Natural killer cell (primary cell): ENCODE measurements at regions not wholly inside any gene's neighbourhood (a gene's known extent, or its start where the extent isn't known, plus 50 kb on each side); places are given as distances from the start of the nearest gene placed in this dataset.

Source experiments
- ATAC-seq, 3 donors: fragments of 150-1000 bp in 2 of 3; fragments of 200-7000 bp in 1 of 3; cut with Tn5 transposase; 1 replicate in 1 of 3; 2 replicates in 2 of 3; pipeline ENCODE4 v1.10.0; 2021; ENCODE audit warnings: mild to moderate bottlenecking in 2 of 3, moderate library complexity in 2 of 3
- DNase-seq, 2 donors: peaks; one replicate each; pipeline versions ENCODE4 v3.0.0 to v3.0.0-alpha.2; 2013 to 2021; ENCODE audit warnings: mixed read lengths in 1 of 2
- H3K27ac ChIP-seq: one replicate; pipeline ENCODE4 v1.5.1; 2013; ENCODE audit warnings: mild to moderate bottlenecking, low read length
- H3K27me3 ChIP-seq: one replicate; pipeline ENCODE4 v1.6.1; 2013; ENCODE audit warnings: low read length; ENCODE audit not compliant: control insufficient read depth, insufficient read depth
- H3K36me3 ChIP-seq: one replicate; pipeline ENCODE4 v1.6.1; 2013; ENCODE audit warnings: low read length; ENCODE audit not compliant: control insufficient read depth, insufficient read depth
- H3K4me1 ChIP-seq: one replicate; pipeline ENCODE4 v1.6.1; 2013; ENCODE audit warnings: low read length; ENCODE audit not compliant: control insufficient read depth, insufficient read depth
- H3K4me3 ChIP-seq: one replicate; pipeline ENCODE4 v1.5.1; 2013; ENCODE audit warnings: low read length
- H3K9me3 ChIP-seq: one replicate; pipeline ENCODE4 v1.6.1; 2013; ENCODE audit warnings: low read length; ENCODE audit not compliant: control insufficient read depth, insufficient read depth
- H3K27ac Mint-ChIP-seq, 2 donors: one replicate each; pipeline ENCODE4 v1.8.0; 2022; ENCODE audit warnings: mild to moderate bottlenecking in 2 of 2, mixed read lengths in 2 of 2, moderate library complexity in 1 of 2
- H3K27me3 Mint-ChIP-seq, 2 donors: one replicate each; pipeline ENCODE4 v1.8.0; 2022; ENCODE audit warnings: low read depth in 2 of 2, mixed read lengths in 2 of 2
- H3K36me3 Mint-ChIP-seq: one replicate; pipeline ENCODE4 v1.8.0; 2022; ENCODE audit warnings: mixed read lengths
- H3K4me1 Mint-ChIP-seq, 2 donors: one replicate each; pipeline ENCODE4 v1.8.0; 2022; ENCODE audit warnings: mixed read lengths in 2 of 2
- H3K4me3 Mint-ChIP-seq: one replicate; pipeline ENCODE4 v1.8.0; 2022; ENCODE audit warnings: mild to moderate bottlenecking, moderate library complexity, mixed read lengths
- H3K9me3 Mint-ChIP-seq, 2 donors: one replicate each; pipeline ENCODE4 v1.8.0; 2022; ENCODE audit warnings: mixed read lengths in 2 of 2
- WGBS: methylation state at CpG from one replicate; pipeline ENCODE4 v1.1.7; 2013; ENCODE audit warnings: missing lambda C conversion rate; ENCODE audit not compliant: insufficient coverage; 5-methylcytosine and 5-hydroxymethylcytosine counted together
- intact Hi-C: fragments of 100-400 bp; cut with micrococcal nuclease; formaldehyde crosslinking; loops from one replicate; pipeline ENCODE4 v1.14.2; 2022
- TF ChIP-seq, protein P1 (sequence below): fragments of 200-600 bp; IDR thresholded peaks from one replicate; pipeline ENCODE4 v1.8.0; 2022; ENCODE audit warnings: antibody characterized with exemption

DNA sequence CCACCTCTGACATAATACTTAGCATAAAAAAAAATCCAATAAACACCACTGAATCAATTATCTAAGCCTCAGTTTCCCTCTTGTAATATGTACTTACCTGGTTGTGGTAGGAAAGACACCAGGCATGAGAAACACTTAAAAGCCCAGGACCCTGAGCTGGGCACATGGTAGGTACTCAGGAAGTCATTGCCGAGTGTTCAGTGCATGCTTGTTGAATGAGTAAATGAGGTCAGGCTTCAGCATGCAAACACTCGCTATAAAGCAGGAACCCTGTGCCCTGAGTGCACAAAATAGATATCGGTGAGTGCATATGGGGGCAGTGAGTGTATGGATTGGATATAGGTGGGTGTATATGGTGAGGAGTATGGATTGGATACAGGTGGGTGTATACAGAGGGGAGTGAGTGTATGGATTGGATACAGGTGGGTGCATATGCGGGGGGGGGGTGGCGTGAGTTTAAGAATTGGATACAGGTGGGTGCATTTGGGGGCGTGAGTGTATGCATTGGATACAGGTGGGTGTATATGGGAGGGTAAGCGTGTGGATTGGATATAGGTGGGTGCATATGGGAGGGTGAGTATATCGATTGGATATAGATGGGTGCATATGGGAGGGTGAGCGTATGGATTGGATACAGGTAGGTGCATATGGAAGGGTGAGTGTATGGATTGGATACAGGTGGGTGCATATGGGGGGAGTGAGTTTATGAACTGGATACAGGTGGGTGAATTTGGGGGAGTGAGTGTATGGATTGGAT lies 194.3 kb upstream of the MSX2 start:
- Mint-ChIP-seq H3K27me3 (peaks cover 0 to 3% of the 10 kb centered on the region in 2 donors), H3K9me3 (no peaks in the 10 kb centered on the region), H3K27ac (no peak overlapping the region), H3K36me3 (no peaks in the 10 kb centered on the region), H3K4me3 (no peak overlapping the region), H3K4me1 (no peaks in the 10 kb centered on the region)
- no peaks in the 10 kb centered on the region for H3K4me1 ChIP-seq
- no peak overlapping the region for H3K27ac ChIP-seq
- TF ChIP-seq, protein P1, sequence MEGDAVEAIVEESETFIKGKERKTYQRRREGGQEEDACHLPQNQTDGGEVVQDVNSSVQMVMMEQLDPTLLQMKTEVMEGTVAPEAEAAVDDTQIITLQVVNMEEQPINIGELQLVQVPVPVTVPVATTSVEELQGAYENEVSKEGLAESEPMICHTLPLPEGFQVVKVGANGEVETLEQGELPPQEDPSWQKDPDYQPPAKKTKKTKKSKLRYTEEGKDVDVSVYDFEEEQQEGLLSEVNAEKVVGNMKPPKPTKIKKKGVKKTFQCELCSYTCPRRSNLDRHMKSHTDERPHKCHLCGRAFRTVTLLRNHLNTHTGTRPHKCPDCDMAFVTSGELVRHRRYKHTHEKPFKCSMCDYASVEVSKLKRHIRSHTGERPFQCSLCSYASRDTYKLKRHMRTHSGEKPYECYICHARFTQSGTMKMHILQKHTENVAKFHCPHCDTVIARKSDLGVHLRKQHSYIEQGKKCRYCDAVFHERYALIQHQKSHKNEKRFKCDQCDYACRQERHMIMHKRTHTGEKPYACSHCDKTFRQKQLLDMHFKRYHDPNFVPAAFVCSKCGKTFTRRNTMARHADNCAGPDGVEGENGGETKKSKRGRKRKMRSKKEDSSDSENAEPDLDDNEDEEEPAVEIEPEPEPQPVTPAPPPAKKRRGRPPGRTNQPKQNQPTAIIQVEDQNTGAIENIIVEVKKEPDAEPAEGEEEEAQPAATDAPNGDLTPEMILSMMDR, result no peak
- no peaks in the 10 kb centered on the region for H3K36me3 ChIP-seq
- DNase-seq (no peak), ATAC-seq (no peak)
- H3K9me3 ChIP-seq, result no peaks in the 10 kb centered on the region
- WGBS, result 93% methylated on average over 9 of the region's 9 CpGs
- H3K27me3 ChIP-seq, result no peaks in the 10 kb centered on the region
- H3K4me3 ChIP-seq, result no peak overlapping the region
- intact Hi-C loops, result no loop called here

DNA sequence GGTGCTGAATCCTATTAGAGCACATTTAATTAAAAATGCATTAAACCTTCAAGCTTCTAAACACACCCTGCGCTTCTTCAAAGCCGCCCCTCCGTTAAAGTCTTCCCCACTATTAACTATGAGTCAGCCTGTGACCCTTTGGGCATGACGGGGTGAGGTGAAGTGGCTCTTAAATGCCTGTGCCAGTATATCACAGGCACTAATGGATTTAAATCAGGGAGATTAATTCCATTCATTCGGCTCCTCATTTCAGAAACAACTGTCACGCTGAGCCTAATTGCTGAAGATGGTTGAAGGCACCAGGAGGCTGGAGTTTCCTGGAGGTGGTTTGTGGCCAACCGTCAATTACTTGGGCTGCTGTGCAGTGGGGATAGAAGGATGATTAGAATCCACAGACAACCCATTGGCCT lies 192.6 kb upstream of the MSX2 start:
- TF ChIP-seq, protein P1, result no peak
- Histone ChIP-seq H3K27ac (no peak overlapping the region), H3K4me1 (no peaks in the 10 kb centered on the region), H3K9me3 (no peaks in the 10 kb centered on the region), H3K4me3 (no peak overlapping the region), H3K27me3 (no peaks in the 10 kb centered on the region), H3K36me3 (no peaks in the 10 kb centered on the region)
- Mint-ChIP-seq H3K36me3 (no peaks in the 10 kb centered on the region), H3K4me3 (no peak overlapping the region), H3K9me3 (no peaks in the 10 kb centered on the region), H3K27ac (no peak overlapping the region), H3K4me1 (no peaks in the 10 kb centered on the region), H3K27me3 (peaks cover 0 to 3% of the 10 kb centered on the region in 2 donors)
- ATAC-seq (no peak), DNase-seq (no peak)
- intact Hi-C loops, result no loop called here
- 58% methylated on average over 6 of the region's 7 CpGs for WGBS

DNA sequence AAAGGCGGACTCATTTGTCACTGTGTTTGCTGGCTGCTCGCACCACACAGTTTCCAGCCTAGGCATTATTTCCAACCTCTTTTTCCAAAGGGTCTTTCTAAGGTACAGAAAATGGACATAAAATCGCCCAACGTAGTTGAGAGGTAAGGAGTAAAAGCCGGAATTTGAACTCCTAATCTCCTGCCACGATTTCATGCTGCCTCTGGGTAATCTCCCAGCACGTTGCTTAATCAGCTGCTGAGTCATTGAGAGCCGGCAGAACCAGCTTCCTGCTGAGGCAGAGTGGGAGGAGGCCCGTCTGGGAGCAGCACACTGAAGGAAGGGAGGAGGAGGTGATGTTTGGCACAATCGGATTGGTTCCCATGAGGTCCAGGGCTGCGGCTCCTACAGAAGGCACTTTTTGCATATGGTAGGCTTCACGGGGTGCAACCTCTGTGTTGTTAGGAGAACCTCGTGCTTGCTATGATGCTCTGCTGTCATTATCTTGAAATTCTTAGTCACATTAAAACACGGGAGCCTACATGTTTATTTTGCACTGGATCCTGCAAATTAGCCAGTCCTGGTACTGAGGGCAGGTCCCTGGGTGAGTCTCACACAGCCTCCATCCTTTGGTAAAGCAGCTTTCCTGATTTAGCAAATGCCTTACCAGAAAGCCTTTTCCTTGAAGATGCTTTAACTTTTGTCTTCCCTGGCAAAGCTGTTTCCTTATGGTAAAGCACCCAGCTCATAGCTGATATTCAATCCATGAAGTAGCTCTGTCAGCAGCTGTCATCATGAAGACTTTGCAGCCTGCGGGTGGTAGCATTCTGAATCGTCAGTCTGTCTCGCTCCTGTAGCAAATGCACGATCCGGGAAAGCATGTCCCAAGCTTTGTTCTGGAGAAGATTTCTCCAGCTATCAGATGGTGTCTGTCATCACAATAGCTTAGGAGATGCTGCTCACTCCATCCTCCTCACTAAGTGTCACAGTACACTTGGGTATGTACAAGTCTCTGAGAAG lies 191.6 kb upstream of the MSX2 start:
- 34% methylated on average over 19 of the region's 19 CpGs for WGBS
- H3K27ac Mint-ChIP-seq, result no peak overlapping the region
- H3K9me3 Mint-ChIP-seq, result no peaks in the 10 kb centered on the region
- intact Hi-C loops, result no loop called here
- no peaks in the 10 kb centered on the region for H3K36me3 ChIP-seq
- peak in 2 of 3 donors; percentile 29 for ATAC-seq
- TF ChIP-seq, protein P1, result no peak
- H3K4me1 Mint-ChIP-seq, result no peaks in the 10 kb centered on the region
- H3K27me3 Mint-ChIP-seq, result peaks cover 0 to 3% of the 10 kb centered on the region in 2 donors
- no peak overlapping the region for H3K27ac ChIP-seq
- no peaks in the 10 kb centered on the region for H3K27me3 ChIP-seq
- H3K9me3 ChIP-seq, result no peaks in the 10 kb centered on the region
- H3K36me3 Mint-ChIP-seq, result no peaks in the 10 kb centered on the region
- no peak overlapping the region for H3K4me3 ChIP-seq
- DNase-seq, result no peak
- H3K4me3 Mint-ChIP-seq, result no peak overlapping the region
- no peaks in the 10 kb centered on the region for H3K4me1 ChIP-seq
